OCI-LY7 (cell line): ENCODE measurements at regions not wholly inside any gene's neighbourhood (a gene's known extent, or its start where the extent isn't known, plus 50 kb on each side); places are given as distances from the start of the nearest gene placed in this dataset.

Source experiments
- CTCF ChIP-seq: fragments of 200-600 bp; sonication (generic); conservative IDR thresholded peaks from 2 replicates; pipeline ENCODE4 v1.5.1; 2014; ENCODE audit warnings: mild to moderate bottlenecking, antibody characterized with exemption, low read length, moderate library complexity, mixed read lengths
- EZH2phosphoT487 ChIP-seq: fragments of 200-600 bp; sonication (generic); IDR thresholded peaks from 2 replicates; pipeline ENCODE4 v1.6.1; 2018; ENCODE audit warnings: low read depth, borderline replicate concordance, mild to moderate bottlenecking, mixed run types, antibody characterized with exemption, low read length, moderate library complexity, mixed read lengths

GRCh38 chr2:62559582-62559981 lies 53.6 kb upstream of the TMEM17 start:
- TF ChIP-seq CTCF, result no peak
- TF ChIP-seq EZH2phosphoT487, result no peak
